SK-N-SH (cell line): ENCODE measurements at regions not wholly inside any gene's neighbourhood (a gene's known extent, or its start where the extent isn't known, plus 50 kb on each side); places are given as distances from the start of the nearest gene placed in this dataset.

ENCODE experiments used
- CTCF ChIA-PET: fragments of 300-600, 350-600 bp; formaldehyde crosslinking; extraction: SDS; loops from one replicate; lab custom pipeline; 2021; lab: Yijun Ruan, JAX
- POLR2A ChIA-PET: fragments of 350-600 bp; sonication (Branson Sonifier 250); formaldehyde crosslinking; extraction: SDS; loops from one replicate; lab custom pipeline; 2020; ENCODE audit warnings: antibody characterized with exemption, inconsistent platforms; lab: Yijun Ruan, JAX
- DNase-seq: peaks from one replicate; pipeline ENCODE4 v3.0.0; 2012
- H2AFZ ChIP-seq: fragments of 200-600 bp; sonication (generic); 2 replicates; pipeline ENCODE4 v1.8.1; 2016; ENCODE audit warnings: antibody characterized with exemption, mild to moderate bottlenecking, low read depth
- H3F3A ChIP-seq: fragments of 200-600 bp; sonication (generic); replicated peaks from 2 replicates; pipeline ENCODE3; 2016; ENCODE audit warnings: antibody characterized with exemption, mild to moderate bottlenecking; ENCODE audit not compliant: insufficient read depth
- H3K27ac ChIP-seq, 2 experiments: fragments of 200-500 bp in 1 of 2; fragments of 200-600 bp in 1 of 2; sonication (Bioruptor generic) in 1 of 2; sonication (generic), shearing (Covaris generic) in 1 of 2; 2 replicates each; pipeline versions ENCODE4 v1.5.1 to v1.6.1; 2014 to 2016; ENCODE audit warnings: low read depth in 2 of 2, inconsistent platforms in 1 of 2, low read length in 1 of 2, mild to moderate bottlenecking in 1 of 2, mixed read lengths in 1 of 2
- H3K27me3 ChIP-seq: fragments of 200-600 bp; sonication (generic), shearing (Covaris generic); 2 replicates; pipeline ENCODE4 v1.6.1; 2016; ENCODE audit warnings: mixed run types; ENCODE audit not compliant: insufficient read depth
- H3K36me3 ChIP-seq, 2 experiments: fragments of 200-500 bp in 1 of 2; fragments of 200-600 bp in 1 of 2; sonication (Bioruptor generic) in 1 of 2; sonication (generic) in 1 of 2; replicated peaks in 1 of 2; 2 replicates each; pipeline versions ENCODE3 to v1.5.1; 2014 to 2016; ENCODE audit warnings: low read length in 1 of 2, mild to moderate bottlenecking in 1 of 2; ENCODE audit not compliant: insufficient read depth in 2 of 2, control insufficient read depth in 1 of 2
- H3K4me1 ChIP-seq, 2 experiments: fragments of 200-500 bp in 1 of 2; fragments of 200-600 bp in 1 of 2; sonication (Bioruptor generic) in 1 of 2; sonication (generic), shearing (Covaris generic) in 1 of 2; 2 replicates each; pipeline versions ENCODE4 v1.5.1 to v1.6.1; 2014 to 2016; ENCODE audit warnings: low read depth in 1 of 2, low read length in 1 of 2, mixed run types in 1 of 2; ENCODE audit not compliant: insufficient read depth in 2 of 2, control insufficient read depth in 1 of 2
- H3K4me2 ChIP-seq: fragments of 200-600 bp; sonication (generic), shearing (Covaris generic); 2 replicates; pipeline ENCODE4 v1.6.1; 2017; ENCODE audit warnings: mixed run types
- H3K4me3 ChIP-seq, 2 experiments: fragments of 200-500 bp in 1 of 2; fragments of 200-600 bp in 1 of 2; sonication (Bioruptor generic) in 1 of 2; sonication (generic), shearing (Covaris generic) in 1 of 2; 2 replicates each; pipeline versions ENCODE4 v1.5.1 to v1.8.1; 2014 to 2016; ENCODE audit warnings: low read depth in 2 of 2, inconsistent platforms in 1 of 2, low read length in 1 of 2, mild to moderate bottlenecking in 1 of 2, mixed read lengths in 1 of 2, moderate library complexity in 1 of 2
- H3K79me2 ChIP-seq: fragments of 200-600 bp; sonication (generic); 2 replicates; pipeline ENCODE4 v1.8.1; 2017; ENCODE audit warnings: mild to moderate bottlenecking; ENCODE audit not compliant: insufficient read depth
- H3K9ac ChIP-seq: fragments of 200-600 bp; sonication (generic); 2 replicates; pipeline ENCODE4 v1.6.1; 2017; ENCODE audit warnings: mixed run types
- H3K9me2 ChIP-seq: fragments of 200-600 bp; sonication (generic); 2 replicates; pipeline ENCODE4 v1.6.1; 2017; ENCODE audit warnings: mixed run types
- H3K9me3 ChIP-seq: fragments of 200-600 bp; sonication (generic); 2 replicates; pipeline ENCODE4 v1.6.1; 2017; ENCODE audit warnings: mixed run types, mild to moderate bottlenecking, moderate library complexity
- H4K20me1 ChIP-seq: fragments of 200-600 bp; sonication (generic); 2 replicates; pipeline ENCODE4 v1.6.1; 2017; ENCODE audit warnings: mild to moderate bottlenecking, mixed run types; ENCODE audit not compliant: insufficient read depth
- CHD2 ChIP-seq: fragments of 150-350 bp; IDR thresholded peaks from 2 replicates; pipeline ENCODE4 v1.6.1; 2018; ENCODE audit warnings: low read length; ENCODE audit not compliant: partially characterized antibody
- ELF1 ChIP-seq: IDR thresholded peaks from 2 replicates; pipeline ENCODE4 v1.4.0; 2012
- EZH2phosphoT487 ChIP-seq: fragments of 200-600 bp; sonication (generic); IDR thresholded peaks from 2 replicates; pipeline ENCODE4 v1.6.1; 2017; ENCODE audit warnings: low read depth, mixed run types, mild to moderate bottlenecking, antibody characterized with exemption, moderate library complexity, borderline replicate concordance
- FOXM1 ChIP-seq: IDR thresholded peaks from 2 replicates; pipeline ENCODE4 v1.4.0; 2012; ENCODE audit warnings: low read depth, mild to moderate bottlenecking
- GATA2 ChIP-seq: sonication (generic); formaldehyde crosslinking; IDR thresholded peaks from 2 replicates; pipeline ENCODE4 v1.5.0; 2020; ENCODE audit warnings: mild to moderate bottlenecking, missing genetic modification reagents
- JUND ChIP-seq: IDR thresholded peaks from 2 replicates; pipeline ENCODE4 v1.4.0; 2012
- MXI1 ChIP-seq: IDR thresholded peaks from 2 replicates; pipeline ENCODE4 v1.6.1; 2012; ENCODE audit warnings: mild to moderate bottlenecking, low read depth, low read length, improper control_type of control experiment
- NRF1 ChIP-seq: IDR thresholded peaks from 2 replicates; pipeline ENCODE4 v1.6.1; 2012; ENCODE audit warnings: low read depth, mild to moderate bottlenecking, low read length
- POLR2AphosphoS5 ChIP-seq: IDR thresholded peaks from 2 replicates; pipeline ENCODE4 v1.6.1; 2012; ENCODE audit warnings: low read depth, low read length
- RAD21 ChIP-seq: IDR thresholded peaks from 2 replicates; pipeline ENCODE4 v1.6.1; 2012; ENCODE audit warnings: mild to moderate bottlenecking, low read length
- SMC3 ChIP-seq: IDR thresholded peaks from 2 replicates; pipeline ENCODE4 v1.6.1; 2012; ENCODE audit warnings: low read depth, low read length, improper control_type of control experiment
- TCF12 ChIP-seq: IDR thresholded peaks from 2 replicates; pipeline ENCODE4 v1.4.0; 2012
- TEAD4 ChIP-seq: IDR thresholded peaks from 2 replicates; pipeline ENCODE4 v1.4.0; 2012; ENCODE audit warnings: mild to moderate bottlenecking, borderline replicate concordance; ENCODE audit not compliant: insufficient read depth
- YY1 ChIP-seq: IDR thresholded peaks from 2 replicates; pipeline ENCODE4 v1.4.0; 2012; ENCODE audit warnings: low read depth, mild to moderate bottlenecking
- WGBS: methylation state at CpG from one replicate; pipeline ENCODE4 v1.1.6; 2017; ENCODE audit warnings: low lambda C conversion rate; 5-methylcytosine and 5-hydroxymethylcytosine counted together
- TF ChIP-seq, protein P1 (sequence below): fragments of 150-350 bp; IDR thresholded peaks from 2 replicates; pipeline ENCODE4 v1.6.1; 2016; ENCODE audit warnings: mild to moderate bottlenecking, low read depth, low read length
- TF ChIP-seq, protein P2 (sequence below): IDR thresholded peaks from 2 replicates; pipeline ENCODE4 v1.4.0; 2012; ENCODE audit warnings: low read depth
- TF ChIP-seq, protein P3 (sequence below): IDR thresholded peaks from 2 replicates; pipeline ENCODE4; 2012
- TF ChIP-seq, protein P4 (sequence below): IDR thresholded peaks from 2 replicates; pipeline ENCODE4 v1.4.0; 2012; ENCODE audit warnings: low read depth, borderline replicate concordance

DNA sequence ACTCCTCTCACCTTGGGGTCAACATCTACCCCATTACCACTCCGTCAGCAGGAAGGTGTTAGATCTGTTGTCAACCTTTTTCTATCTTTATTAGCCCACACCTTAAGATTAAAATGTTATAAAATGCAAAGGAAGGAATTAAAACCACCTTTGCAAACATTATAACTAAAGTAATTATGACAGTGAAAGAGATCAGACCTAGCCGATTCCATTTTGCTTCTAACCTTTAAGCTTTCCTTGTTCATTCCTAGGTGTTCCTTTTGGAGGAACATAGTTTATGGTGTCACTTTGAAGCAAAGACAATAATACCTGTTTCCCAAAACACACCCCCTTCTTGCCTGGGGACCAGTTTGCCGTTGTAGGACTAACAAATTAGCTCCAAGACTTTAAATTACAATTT, 1223.0 kb upstream of the ADGRB3 start:
- Histone ChIP-seq H3K9ac (no peak overlapping the region), H3K27ac (no peak overlapping the region), H3K4me1 (no peaks in the 10 kb centered on the region), H3K9me3 (no peaks in the 10 kb centered on the region; the same call in 1 of the 2 replicates), H3K4me3 (no peak overlapping the region), H3K4me2 (no peak overlapping the region), H3K36me3 (no peaks in the 10 kb centered on the region), H4K20me1 (no peaks in the 10 kb centered on the region), H3K27me3 (no peaks in the 10 kb centered on the region), H3K79me2 (no peaks in the 10 kb centered on the region), H2AFZ (no peak overlapping the region), H3F3A (no peaks in the 10 kb centered on the region), H3K9me2 (no peaks in the 10 kb centered on the region)
- ChIA-PET POLR2A (no interaction called here), CTCF (interaction anchor here (1.4 kb wide), 1 partner anchor 14 kb away, joined by 3 read pairs; no protein-coding TSS in a partner anchor)
- DNase-seq: no peak
- TF ChIP-seq ELF1 (no peak), MXI1 (no peak), CHD2 (no peak), JUND (no peak), GATA2 (CRISPR knock-in tag) (no peak), POLR2AphosphoS5 (no peak), NRF1 (no peak), EZH2phosphoT487 (no peak), FOXM1 (no peak), RAD21 (no peak)
- TF ChIP-seq, protein P1, sequence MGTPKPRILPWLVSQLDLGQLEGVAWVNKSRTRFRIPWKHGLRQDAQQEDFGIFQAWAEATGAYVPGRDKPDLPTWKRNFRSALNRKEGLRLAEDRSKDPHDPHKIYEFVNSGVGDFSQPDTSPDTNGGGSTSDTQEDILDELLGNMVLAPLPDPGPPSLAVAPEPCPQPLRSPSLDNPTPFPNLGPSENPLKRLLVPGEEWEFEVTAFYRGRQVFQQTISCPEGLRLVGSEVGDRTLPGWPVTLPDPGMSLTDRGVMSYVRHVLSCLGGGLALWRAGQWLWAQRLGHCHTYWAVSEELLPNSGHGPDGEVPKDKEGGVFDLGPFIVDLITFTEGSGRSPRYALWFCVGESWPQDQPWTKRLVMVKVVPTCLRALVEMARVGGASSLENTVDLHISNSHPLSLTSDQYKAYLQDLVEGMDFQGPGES: no peak
- TF ChIP-seq, protein P2, sequence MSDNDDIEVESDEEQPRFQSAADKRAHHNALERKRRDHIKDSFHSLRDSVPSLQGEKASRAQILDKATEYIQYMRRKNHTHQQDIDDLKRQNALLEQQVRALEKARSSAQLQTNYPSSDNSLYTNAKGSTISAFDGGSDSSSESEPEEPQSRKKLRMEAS: no peak
- TF ChIP-seq, protein P3, sequence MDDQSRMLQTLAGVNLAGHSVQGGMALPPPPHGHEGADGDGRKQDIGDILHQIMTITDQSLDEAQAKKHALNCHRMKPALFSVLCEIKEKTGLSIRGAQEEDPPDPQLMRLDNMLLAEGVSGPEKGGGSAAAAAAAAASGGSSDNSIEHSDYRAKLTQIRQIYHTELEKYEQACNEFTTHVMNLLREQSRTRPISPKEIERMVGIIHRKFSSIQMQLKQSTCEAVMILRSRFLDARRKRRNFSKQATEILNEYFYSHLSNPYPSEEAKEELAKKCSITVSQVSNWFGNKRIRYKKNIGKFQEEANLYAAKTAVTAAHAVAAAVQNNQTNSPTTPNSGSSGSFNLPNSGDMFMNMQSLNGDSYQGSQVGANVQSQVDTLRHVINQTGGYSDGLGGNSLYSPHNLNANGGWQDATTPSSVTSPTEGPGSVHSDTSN: no peak
- WGBS: 31% methylated on average over 3 of the region's 3 CpGs

DNA sequence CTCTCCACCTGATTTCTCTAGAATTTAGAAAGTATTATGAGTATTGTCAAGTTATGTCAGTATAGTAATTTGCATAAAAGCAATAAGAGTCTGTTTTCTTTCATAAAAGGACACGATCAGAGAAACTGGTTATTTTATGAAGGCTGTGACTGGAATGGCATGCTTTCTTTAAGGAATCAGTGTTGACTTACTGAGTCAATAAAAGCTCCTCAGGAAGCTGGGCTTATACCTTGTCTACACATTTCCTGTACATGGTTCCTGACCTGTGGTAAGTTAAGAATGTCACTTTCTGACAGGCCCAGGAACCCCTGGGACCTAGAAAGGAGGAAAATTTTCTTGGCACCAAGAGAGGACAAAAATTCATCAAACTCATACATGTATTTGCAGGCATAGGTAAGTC, 1224.0 kb upstream of the ADGRB3 start:
- Histone ChIP-seq H3K9me3 (no peaks in the 10 kb centered on the region; the same call in 1 of the 2 replicates), H3K27me3 (no peaks in the 10 kb centered on the region)
- TF ChIP-seq TCF12 (no peak), YY1 (no peak), SMC3 (no peak), TEAD4 (no peak)
- TF ChIP-seq, protein P3: no peak
- TF ChIP-seq, protein P2: no peak
- TF ChIP-seq, protein P4, sequence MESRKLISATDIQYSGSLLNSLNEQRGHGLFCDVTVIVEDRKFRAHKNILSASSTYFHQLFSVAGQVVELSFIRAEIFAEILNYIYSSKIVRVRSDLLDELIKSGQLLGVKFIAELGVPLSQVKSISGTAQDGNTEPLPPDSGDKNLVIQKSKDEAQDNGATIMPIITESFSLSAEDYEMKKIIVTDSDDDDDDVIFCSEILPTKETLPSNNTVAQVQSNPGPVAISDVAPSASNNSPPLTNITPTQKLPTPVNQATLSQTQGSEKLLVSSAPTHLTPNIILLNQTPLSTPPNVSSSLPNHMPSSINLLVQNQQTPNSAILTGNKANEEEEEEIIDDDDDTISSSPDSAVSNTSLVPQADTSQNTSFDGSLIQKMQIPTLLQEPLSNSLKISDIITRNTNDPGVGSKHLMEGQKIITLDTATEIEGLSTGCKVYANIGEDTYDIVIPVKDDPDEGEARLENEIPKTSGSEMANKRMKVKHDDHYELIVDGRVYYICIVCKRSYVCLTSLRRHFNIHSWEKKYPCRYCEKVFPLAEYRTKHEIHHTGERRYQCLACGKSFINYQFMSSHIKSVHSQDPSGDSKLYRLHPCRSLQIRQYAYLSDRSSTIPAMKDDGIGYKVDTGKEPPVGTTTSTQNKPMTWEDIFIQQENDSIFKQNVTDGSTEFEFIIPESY: no peak
- TF ChIP-seq, protein P1: no peak

More for the DNA sequence above, 1224.0 kb upstream of the ADGRB3 start:
- H3K4me1 ChIP-seq: no peaks in the 10 kb centered on the region
- DNase-seq: no peak
- CTCF ChIA-PET: no interaction called here
- POLR2A ChIA-PET: no interaction called here
- no peaks in the 10 kb centered on the region for H3K36me3 ChIP-seq
- WGBS: 46% methylated on average over 1 of the region's 1 CpG
- H3K4me3 ChIP-seq: no peak overlapping the region
- no peak overlapping the region for H3K9ac ChIP-seq
- no peak overlapping the region for H3K4me2 ChIP-seq
- H4K20me1 ChIP-seq: no peaks in the 10 kb centered on the region
- no peaks in the 10 kb centered on the region for H3F3A ChIP-seq
- H3K27ac ChIP-seq: no peak overlapping the region
- no peak overlapping the region for H2AFZ ChIP-seq
- H3K9me2 ChIP-seq: no peaks in the 10 kb centered on the region
- no peaks in the 10 kb centered on the region for H3K79me2 ChIP-seq
